ENCODE measurements at regions not wholly inside any gene's neighbourhood (a gene's known extent, or its start where the extent isn't known, plus 50 kb on each side); places are given as distances from the start of the nearest gene placed in this dataset.

- no peak for TF ChIP-seq CTCF (IDR thresholded peaks at IDR 0.05; ENCODE audit: low read depth, low read length)
- no peak for TF ChIP-seq EZH2phosphoT487 (IDR thresholded peaks at IDR 0.05; ENCODE audit: low read depth)
These were observed 263.7 kb downstream of the CEMIP2 start for GRCh38 chr9:71504636-71505035.

Data from OCI-LY3 (cell line).